Superior temporal gyrus (tissue), 1 donor: ENCODE measurements at regions not wholly inside any gene's neighbourhood (a gene's known extent, or its start where the extent isn't known, plus 50 kb on each side); places are given as distances from the start of the nearest gene placed in this dataset.

Source experiments
- DNase-seq: peaks from one replicate; pipeline ENCODE4 v3.0.0-alpha.2; 2016; ENCODE audit errors: extremely low spot score

GRCh38 chr9:82216435-82216834 lies 227.9 kb downstream of the SPATA31D1 start:
- no peak for DNase-seq

GRCh38 chr9:82223442-82223841 lies 234.9 kb downstream of the SPATA31D1 start:
- DNase-seq: no peak

DNA sequence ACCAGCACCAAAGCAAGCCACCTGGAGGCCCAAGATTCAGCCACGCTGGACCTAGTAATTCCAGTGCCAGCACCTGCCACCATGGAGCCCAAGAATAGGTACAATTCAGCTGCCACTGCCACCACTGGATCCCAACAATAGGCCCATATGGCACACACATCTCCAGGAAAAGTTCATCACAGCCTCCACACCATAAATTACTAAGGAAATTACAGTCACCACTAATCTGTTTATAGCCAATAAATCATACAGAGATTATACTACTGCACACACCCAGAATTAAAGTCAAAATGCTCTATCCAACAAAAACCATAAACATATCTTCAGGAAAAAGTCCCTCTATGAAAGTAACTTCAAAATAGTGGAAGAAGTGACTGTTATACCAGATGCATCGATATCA lies 242.8 kb downstream of the SPATA31D1 start:
- no peak for DNase-seq

- DNase-seq: no peak
These were observed 245.8 kb downstream of the SPATA31D1 start for GRCh38 chr9:82234160-82234943.

DNA sequence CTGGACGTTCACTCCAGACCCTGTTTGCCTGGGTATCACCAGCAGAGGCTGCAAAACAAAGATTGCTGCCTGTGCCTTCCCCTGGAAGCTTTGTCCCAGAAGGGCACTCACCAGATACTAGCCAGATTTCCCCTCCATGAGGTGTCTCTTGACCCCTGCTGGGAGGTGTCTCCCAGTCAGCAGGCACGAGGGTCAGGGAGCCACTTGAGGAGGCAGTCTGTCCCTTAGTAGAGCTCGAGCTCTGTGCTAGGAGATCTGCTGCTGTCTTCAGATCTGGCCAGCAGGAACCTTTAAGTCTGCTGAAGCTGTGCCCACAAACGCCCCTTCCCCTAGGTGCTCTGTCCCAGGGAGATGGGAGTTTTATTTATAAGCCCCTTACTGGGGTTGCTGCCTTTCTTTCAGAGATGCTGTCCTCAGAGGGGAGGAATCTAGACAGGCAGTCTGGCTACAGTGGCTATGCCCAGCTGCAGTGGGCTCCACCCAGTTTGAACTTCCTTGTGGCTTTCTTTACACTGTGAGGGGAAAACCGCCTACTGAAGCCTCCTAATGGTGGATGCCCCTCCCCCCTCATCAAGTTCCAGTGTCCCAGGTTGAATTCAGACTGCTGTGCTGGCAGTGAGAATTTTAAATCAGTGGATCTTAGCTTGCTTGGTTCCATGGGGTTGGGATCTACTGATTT lies 253.9 kb downstream of the SPATA31D1 start:
- DNase-seq: no peak

DNA sequence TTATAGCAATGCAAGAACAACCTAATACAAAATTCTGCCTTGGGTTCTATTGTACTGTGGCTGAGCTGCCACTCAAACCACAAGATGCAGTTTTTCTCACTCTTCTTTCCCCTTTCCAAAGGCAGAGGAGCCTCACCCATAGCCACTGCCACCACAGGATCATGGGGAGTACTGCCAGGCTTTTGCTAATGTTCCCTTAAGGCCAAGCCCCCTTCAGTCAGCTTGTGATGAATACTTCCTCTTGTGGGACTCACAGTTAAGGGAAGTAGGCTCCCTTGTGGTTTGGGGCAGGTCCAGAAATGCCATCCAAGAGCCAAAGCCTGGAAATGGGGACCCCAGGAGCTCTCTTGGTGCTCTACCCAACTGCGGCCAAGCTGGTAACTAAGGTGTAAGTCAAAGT lies 258.7 kb downstream of the SPATA31D1 start:
- no peak for DNase-seq

DNA sequence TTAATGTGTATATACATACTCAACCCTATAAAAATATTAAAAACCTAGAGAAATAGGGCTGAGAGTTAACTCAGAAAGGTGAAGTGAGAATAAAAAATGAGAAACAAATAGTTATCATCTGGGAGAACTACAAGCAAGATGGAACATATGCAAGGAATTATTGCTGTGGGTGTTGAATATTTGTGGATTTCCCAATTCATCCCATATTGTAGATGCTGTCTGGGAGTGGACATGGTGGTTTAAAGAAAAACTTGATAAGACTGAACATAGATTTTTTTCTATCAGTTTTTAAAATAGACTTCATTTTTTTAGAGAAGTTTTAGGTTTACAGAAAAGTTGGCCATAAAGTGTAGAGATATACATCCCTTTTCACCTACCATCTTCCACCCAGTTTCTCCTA lies 263.5 kb downstream of the SPATA31D1 start:
- no peak for DNase-seq

- no peak for DNase-seq
These were observed 266.2 kb downstream of the SPATA31D1 start for GRCh38 chr9:82254646-82255367.

- DNase-seq: no peak
These were observed 267.1 kb downstream of the SPATA31D1 start for GRCh38 chr9:82255481-82256176.

DNA sequence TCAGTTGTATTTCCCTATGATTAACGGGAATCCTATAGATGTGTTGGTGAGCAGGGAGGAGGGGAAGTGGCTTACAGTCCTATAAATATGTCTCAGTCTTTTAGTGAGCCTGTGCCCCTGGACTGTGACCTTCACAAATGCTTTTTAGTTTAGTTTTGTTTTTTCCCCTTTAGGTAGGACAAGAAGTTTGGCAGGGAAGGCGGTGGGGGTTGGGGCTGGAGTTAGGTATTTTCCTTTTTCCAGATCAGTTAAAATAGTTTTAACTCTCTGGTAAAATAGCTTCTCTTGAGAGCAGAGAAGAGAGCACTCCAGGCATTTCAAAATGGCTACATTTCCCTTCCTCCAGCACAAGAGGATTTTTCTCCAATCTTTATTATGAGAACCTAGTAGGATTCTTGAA lies 272.1 kb downstream of the SPATA31D1 start:
- DNase-seq: no peak

- no peak for DNase-seq
These were observed 275.0 kb downstream of the SPATA31D1 start for GRCh38 chr9:82263619-82264018.

- no peak for DNase-seq
These were observed 282.6 kb downstream of the SPATA31D1 start for GRCh38 chr9:82271106-82271561.

GRCh38 chr9:82273121-82273520 lies 284.5 kb downstream of the SPATA31D1 start:
- no peak for DNase-seq

GRCh38 chr9:82275258-82275927 lies 286.8 kb downstream of the SPATA31D1 start:
- no peak for DNase-seq

DNA sequence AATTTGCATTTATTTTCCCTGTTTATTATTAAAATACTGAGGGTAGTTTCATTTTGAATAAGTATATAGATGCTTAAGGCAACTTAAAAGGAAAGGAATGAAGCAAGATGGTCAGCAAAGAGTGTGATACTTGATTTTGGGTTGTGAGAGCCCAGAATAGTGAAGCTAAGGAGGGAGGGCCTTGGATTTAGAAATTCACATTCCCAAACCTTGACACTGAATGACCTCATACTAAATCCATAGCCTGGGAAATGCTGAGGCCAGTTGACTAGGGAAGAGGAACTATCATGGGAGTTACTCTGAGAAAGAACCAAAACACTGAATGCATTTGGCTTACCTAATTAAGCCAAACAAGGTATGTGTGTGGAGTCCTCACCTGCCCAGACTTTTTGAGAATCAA lies 292.5 kb downstream of the SPATA31D1 start:
- no peak for DNase-seq

- no peak for DNase-seq
These were observed 296.2 kb downstream of the SPATA31D1 start for GRCh38 chr9:82284758-82285157.

DNA sequence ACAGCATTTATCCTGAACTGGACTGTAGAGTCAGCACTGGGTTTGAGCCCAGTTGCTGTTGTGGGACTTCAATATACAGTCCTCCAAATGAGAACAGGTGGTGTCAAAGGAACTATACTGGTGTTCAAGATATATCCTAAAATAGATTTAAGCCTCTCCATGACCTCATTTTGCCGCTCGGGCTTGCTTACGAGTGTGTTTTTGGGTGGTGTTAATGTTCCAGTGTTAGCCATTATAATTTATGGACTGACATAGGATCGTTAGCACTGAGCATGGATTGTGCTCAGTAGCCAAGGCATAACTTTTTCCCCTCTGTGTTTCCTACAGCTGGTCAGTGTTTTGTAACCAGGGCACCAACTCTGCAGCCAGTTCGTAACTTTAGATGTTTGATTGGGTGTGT lies 306.6 kb downstream of the SPATA31D1 start:
- no peak for DNase-seq

DNA sequence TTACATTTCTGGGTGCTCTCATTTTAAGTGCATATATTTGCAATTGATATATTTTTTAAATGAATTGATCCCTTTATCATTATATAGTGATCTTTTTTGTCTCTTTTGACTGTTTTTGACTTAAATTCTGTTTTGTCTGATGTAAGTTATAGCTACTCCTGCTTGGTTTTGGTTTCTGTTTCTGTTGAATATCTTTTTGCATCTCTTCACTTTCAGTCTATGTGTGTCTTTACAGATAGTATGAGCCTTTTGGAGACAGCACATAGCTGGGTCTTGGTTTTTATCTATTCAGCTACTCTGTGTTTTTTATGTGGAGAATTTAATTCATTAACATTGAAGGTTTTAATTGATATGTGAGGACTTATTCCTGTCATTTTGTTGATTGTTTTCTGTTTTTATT lies 311.3 kb downstream of the SPATA31D1 start:
- no peak for DNase-seq

- no peak for DNase-seq
These were observed 314.5 kb downstream of the SPATA31D1 start for GRCh38 chr9:82302968-82303655.

DNA sequence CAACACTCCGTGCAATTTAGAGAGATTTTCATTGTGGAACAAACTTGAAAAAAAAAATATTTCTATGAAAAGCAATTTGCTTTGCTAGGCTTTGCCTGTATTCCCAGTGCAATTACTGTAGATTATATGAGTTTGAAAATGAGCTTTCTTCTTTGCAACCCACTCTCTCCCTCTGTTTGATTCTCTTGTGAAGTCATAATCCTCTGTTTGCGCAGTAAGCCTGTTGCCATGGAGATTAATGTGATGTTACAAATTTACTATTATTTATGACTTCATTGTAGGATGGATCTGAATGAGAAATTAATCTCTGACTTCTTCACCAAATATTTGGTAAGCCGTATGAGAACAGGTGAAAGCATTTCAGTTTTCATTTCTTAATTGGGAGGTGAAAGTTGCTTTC lies 320.3 kb downstream of the SPATA31D1 start:
- no peak for DNase-seq

- DNase-seq: no peak
These were observed 325.1 kb downstream of the SPATA31D1 start for GRCh38 chr9:82313697-82314096.
